ENCODE measurements at regions not wholly inside any gene's neighbourhood (a gene's known extent, or its start where the extent isn't known, plus 50 kb on each side); places are given as distances from the start of the nearest gene placed in this dataset.

DNA sequence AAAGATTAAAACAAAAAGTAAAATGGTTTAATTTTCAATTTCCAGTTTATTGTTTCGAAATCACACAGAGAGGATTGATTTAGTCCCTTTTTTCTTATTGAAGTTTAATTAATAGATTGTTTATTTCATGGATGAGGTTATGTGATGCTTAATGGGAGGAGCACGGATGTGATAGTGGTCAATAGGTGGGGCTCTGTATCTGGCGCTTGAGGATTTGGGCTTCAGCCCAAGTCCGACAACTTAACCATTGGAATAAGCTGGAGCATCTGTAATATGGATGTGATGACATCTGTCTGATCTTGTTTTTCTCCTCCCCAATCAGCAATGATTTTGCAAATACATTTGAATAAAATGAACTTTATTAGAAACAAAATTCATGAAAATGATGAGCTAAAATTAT is 169.2 kb downstream of the LYPLAL1 start:
- Histone ChIP-seq H3K9me3 (no peaks in the 10 kb centered on the region), H3K4me3 (no peak overlapping the region), H3K27me3 (no peaks in the 10 kb centered on the region), H3K36me3 (no peaks in the 10 kb centered on the region), H3K27ac (no peak overlapping the region), H3K4me1 (peaks cover 4 to 14% of the 10 kb centered on the region in 2 donors)
- no peak for TF ChIP-seq POLR2A (IDR thresholded peaks at IDR 0.05)
- TF ChIP-seq, protein P1, sequence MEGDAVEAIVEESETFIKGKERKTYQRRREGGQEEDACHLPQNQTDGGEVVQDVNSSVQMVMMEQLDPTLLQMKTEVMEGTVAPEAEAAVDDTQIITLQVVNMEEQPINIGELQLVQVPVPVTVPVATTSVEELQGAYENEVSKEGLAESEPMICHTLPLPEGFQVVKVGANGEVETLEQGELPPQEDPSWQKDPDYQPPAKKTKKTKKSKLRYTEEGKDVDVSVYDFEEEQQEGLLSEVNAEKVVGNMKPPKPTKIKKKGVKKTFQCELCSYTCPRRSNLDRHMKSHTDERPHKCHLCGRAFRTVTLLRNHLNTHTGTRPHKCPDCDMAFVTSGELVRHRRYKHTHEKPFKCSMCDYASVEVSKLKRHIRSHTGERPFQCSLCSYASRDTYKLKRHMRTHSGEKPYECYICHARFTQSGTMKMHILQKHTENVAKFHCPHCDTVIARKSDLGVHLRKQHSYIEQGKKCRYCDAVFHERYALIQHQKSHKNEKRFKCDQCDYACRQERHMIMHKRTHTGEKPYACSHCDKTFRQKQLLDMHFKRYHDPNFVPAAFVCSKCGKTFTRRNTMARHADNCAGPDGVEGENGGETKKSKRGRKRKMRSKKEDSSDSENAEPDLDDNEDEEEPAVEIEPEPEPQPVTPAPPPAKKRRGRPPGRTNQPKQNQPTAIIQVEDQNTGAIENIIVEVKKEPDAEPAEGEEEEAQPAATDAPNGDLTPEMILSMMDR (IDR thresholded peaks at IDR 0.05 in 4 of 5, conservative IDR thresholded peaks at IDR 0.05 in 1 of 5): no peak
- DNase-seq (no peak), ATAC-seq (no peak)
- in situ Hi-C loops (cut with MboI; ENCODE audit: low sequenced_read_pairs in 4 of 4): no loop called here
- intact Hi-C loops (cut with DNase I; ENCODE audit: low total_unique reads): no loop called here

DNA sequence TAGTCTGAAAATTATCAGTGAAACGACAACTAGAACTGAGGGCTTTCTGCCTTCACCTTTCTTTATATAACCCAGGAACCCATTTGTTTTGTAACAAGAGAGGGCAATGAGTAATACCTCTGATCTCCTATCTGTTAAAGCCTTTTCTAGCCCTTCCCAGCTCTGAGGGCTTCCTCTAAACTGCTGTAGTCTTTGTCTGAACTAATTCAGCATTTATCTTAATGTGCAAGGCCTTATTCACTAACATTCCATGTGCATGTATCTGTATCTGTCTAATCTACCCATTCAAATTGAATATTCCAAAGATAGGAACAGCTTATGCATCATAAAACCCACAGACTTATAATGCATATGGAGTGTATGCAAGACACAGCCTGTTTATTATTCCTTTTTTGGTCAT is 167.1 kb downstream of the LYPLAL1 start:
- Histone ChIP-seq H3K4me1 (peaks cover 0 to 7% of the 10 kb centered on the region in 2 donors), H3K4me3 (no peak overlapping the region), H3K27me3 (no peaks in the 10 kb centered on the region), H3K36me3 (no peaks in the 10 kb centered on the region), H3K9me3 (no peaks in the 10 kb centered on the region), H3K27ac (no peak overlapping the region)
- intact Hi-C loops (cut with DNase I; ENCODE audit: low total_unique reads) (no loop called here), in situ Hi-C loops (cut with MboI; ENCODE audit: low sequenced_read_pairs in 4 of 4) (no loop called here)
- TF ChIP-seq, protein P1 (IDR thresholded peaks at IDR 0.05 in 4 of 5, conservative IDR thresholded peaks at IDR 0.05 in 1 of 5): no peak
- no peak for TF ChIP-seq POLR2A (IDR thresholded peaks at IDR 0.05)
- DNase-seq: no peak
- no peak for ATAC-seq

DNA sequence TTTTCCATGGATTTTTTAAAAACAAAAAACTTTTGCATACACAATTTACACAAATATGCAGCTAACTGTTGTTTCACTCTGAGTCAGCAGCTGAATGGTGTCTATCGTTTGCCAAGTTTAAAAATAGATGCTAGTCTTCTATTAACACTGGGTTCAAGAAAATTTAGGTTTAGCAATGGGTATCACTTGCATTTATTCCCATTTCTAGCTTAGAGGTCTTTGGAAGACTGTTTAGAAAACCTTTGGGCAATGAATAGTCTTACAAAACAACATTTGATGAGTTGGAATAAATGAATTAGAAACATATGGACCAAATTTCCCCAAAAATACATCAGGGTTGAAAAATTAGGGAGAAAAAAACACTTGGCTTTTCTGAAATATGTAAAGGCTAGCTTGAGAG is 165.8 kb downstream of the LYPLAL1 start:
- Histone ChIP-seq H3K4me3 (no peak overlapping the region), H3K27me3 (no peaks in the 10 kb centered on the region), H3K4me1 (peaks cover 0 to 4% of the 10 kb centered on the region in 2 donors), H3K36me3 (no peaks in the 10 kb centered on the region), H3K9me3 (no peaks in the 10 kb centered on the region), H3K27ac (no peak overlapping the region)
- DNase-seq: no peak
- in situ Hi-C loops (cut with MboI; ENCODE audit: low sequenced_read_pairs in 4 of 4): no loop called here
- intact Hi-C loops (cut with DNase I; ENCODE audit: low total_unique reads): no loop called here
- no peak for TF ChIP-seq POLR2A (IDR thresholded peaks at IDR 0.05)
- TF ChIP-seq, protein P1 (IDR thresholded peaks at IDR 0.05 in 4 of 5, conservative IDR thresholded peaks at IDR 0.05 in 1 of 5): no peak
- no peak for ATAC-seq

GRCh38 chr1:219337588-219337987 is 163.9 kb downstream of the LYPLAL1 start:
- ATAC-seq: no peak
- intact Hi-C loops (cut with DNase I; ENCODE audit: low total_unique reads) (no loop called here), in situ Hi-C loops (cut with MboI; ENCODE audit: low sequenced_read_pairs in 4 of 4) (no loop called here)
- DNase-seq: no peak
- no peak overlapping the region for H3K27ac ChIP-seq
- H3K27me3 ChIP-seq: no peaks in the 10 kb centered on the region
- H3K4me1 ChIP-seq: peaks cover 1 to 3% of the 10 kb centered on the region in 2 donors
- no peaks in the 10 kb centered on the region for H3K36me3 ChIP-seq
- no peak overlapping the region for H3K4me3 ChIP-seq
- TF ChIP-seq POLR2A (IDR thresholded peaks at IDR 0.05): no peak
- TF ChIP-seq, protein P1 (IDR thresholded peaks at IDR 0.05 in 4 of 5, conservative IDR thresholded peaks at IDR 0.05 in 1 of 5): no peak
- no peaks in the 10 kb centered on the region for H3K9me3 ChIP-seq

DNA sequence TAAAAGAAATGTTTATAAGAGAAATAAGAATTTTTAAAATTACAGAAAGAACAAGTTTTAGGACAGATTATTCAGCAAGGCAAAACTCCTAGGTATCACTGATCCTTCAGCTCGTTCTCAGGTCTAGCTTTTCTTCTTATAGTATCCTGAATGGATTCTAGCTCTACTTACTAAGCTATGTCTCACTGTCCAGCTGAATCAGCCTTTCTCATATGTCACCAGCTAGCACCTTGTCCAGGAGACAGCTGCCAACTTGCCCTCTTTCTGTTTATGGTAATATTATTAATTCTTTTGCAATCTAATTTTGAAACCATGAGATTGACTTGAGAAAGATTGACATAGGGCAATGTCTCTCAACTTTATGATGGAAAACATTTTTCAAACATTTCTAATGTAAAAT is 159.9 kb downstream of the LYPLAL1 start:
- Histone ChIP-seq H3K4me3 (no peak overlapping the region), H3K27ac (no peak overlapping the region), H3K9me3 (no peaks in the 10 kb centered on the region), H3K27me3 (no peaks in the 10 kb centered on the region), H3K36me3 (no peaks in the 10 kb centered on the region), H3K4me1 (peaks cover 3 to 14% of the 10 kb centered on the region in 2 donors)
- in situ Hi-C loops (cut with MboI; ENCODE audit: low sequenced_read_pairs in 4 of 4) (no loop called here), intact Hi-C loops (cut with DNase I; ENCODE audit: low total_unique reads) (no loop called here)
- ATAC-seq (no peak), DNase-seq (no peak)
- TF ChIP-seq, protein P1 (IDR thresholded peaks at IDR 0.05 in 4 of 5, conservative IDR thresholded peaks at IDR 0.05 in 1 of 5): no peak
- TF ChIP-seq POLR2A (IDR thresholded peaks at IDR 0.05): no peak
